ENCODE measurements at regions not wholly inside any gene's neighbourhood (a gene's known extent, or its start where the extent isn't known, plus 50 kb on each side); places are given as distances from the start of the nearest gene placed in this dataset.

DNA sequence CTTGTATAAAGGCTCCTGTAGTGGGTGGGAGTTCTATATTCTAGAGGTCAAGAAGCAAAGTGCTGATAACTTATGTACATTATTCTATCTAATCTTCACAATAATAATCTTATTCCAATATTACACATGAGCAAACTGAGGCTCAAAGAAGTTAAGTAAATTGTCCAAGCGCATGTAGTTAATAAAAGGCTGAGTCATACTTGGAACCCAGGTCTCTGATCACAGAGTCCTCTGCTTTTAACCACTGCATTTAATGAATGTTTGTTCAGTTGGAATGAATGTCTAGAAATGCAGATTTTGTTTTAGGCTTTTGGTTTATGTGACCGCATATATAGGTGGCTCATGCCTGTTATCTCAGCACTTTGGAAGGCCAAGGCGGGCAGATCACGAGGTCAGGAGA is 88.4 kb upstream of the PAQR3 start:
- no peaks in the 10 kb centered on the region for H3K4me1 ChIP-seq (ENCODE audit: insufficient read depth, low read length)
- TF ChIP-seq EZH2 (IDR thresholded peaks at IDR 0.05; ENCODE audit: insufficient read depth, low read length), result no peak
- TF ChIP-seq, protein P1, sequence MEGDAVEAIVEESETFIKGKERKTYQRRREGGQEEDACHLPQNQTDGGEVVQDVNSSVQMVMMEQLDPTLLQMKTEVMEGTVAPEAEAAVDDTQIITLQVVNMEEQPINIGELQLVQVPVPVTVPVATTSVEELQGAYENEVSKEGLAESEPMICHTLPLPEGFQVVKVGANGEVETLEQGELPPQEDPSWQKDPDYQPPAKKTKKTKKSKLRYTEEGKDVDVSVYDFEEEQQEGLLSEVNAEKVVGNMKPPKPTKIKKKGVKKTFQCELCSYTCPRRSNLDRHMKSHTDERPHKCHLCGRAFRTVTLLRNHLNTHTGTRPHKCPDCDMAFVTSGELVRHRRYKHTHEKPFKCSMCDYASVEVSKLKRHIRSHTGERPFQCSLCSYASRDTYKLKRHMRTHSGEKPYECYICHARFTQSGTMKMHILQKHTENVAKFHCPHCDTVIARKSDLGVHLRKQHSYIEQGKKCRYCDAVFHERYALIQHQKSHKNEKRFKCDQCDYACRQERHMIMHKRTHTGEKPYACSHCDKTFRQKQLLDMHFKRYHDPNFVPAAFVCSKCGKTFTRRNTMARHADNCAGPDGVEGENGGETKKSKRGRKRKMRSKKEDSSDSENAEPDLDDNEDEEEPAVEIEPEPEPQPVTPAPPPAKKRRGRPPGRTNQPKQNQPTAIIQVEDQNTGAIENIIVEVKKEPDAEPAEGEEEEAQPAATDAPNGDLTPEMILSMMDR (IDR thresholded peaks at IDR 0.05; ENCODE audit: insufficient read depth, low read depth, low read length), result no peak
- Mint-ChIP-seq H3K27ac (ENCODE audit: unreplicated experiment) (no peak overlapping the region), H3K9me3 (ENCODE audit: unreplicated experiment) (no peaks in the 10 kb centered on the region), H3K27me3 (ENCODE audit: low read depth, unreplicated experiment) (no peaks in the 10 kb centered on the region), H3K4me3 (ENCODE audit: unreplicated experiment) (no peak overlapping the region), H3K4me1 (ENCODE audit: low read depth, unreplicated experiment) (no peaks in the 10 kb centered on the region), H3K36me3 (ENCODE audit: low read depth, unreplicated experiment) (no peaks in the 10 kb centered on the region)
- H4K20me1 ChIP-seq (ENCODE audit: insufficient read depth, low read length), result no peaks in the 10 kb centered on the region
- no peak for FAIRE-seq
- no peak for DNase-seq (ENCODE audit: low read depth)
- H3K27ac ChIP-seq (ENCODE audit: low read depth, low read length), result no peak overlapping the region
- H3K27me3 ChIP-seq (ENCODE audit: insufficient read depth, low read length), result no peaks in the 10 kb centered on the region
- no peaks in the 10 kb centered on the region for H3K36me3 ChIP-seq (ENCODE audit: insufficient read depth, low read length)
- no peaks in the 10 kb centered on the region for H3K79me2 ChIP-seq (ENCODE audit: insufficient read depth, low read length)
- no peak overlapping the region for H3K4me2 ChIP-seq (ENCODE audit: low read length)
- H3K9ac ChIP-seq (ENCODE audit: low read length), result no peak overlapping the region
- no peaks in the 10 kb centered on the region for H3K9me3 ChIP-seq (ENCODE audit: insufficient read depth, low read depth, low read length)
- no peak overlapping the region for H3K4me3 ChIP-seq (ENCODE audit: insufficient read depth, low read depth, low read length)
- H2AFZ ChIP-seq (ENCODE audit: low read depth, low read length), result no peak overlapping the region

DNA sequence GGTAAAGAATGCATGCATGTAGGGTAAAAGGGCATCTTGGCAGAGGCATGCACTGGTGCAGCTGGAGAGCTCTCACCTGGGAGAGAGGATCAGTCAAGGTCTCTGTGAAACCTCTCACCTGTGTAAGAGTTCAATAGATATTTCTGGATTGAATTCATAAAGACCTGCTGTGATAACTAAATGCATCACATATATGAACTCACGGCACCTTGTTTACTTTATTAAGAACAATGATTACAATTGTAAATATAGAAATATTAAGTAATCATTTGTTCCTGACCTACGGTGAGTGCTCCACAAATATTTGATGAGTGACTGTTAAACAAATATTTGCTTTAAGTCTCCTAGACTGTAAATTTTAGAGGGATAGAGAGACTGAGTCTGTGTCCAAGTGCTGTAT is 85.9 kb upstream of the PAQR3 start:
- Histone ChIP-seq H3K4me2 (ENCODE audit: low read length) (no peak overlapping the region), H3K4me1 (ENCODE audit: insufficient read depth, low read length) (no peaks in the 10 kb centered on the region), H3K27me3 (ENCODE audit: insufficient read depth, low read length) (no peaks in the 10 kb centered on the region), H2AFZ (ENCODE audit: low read depth, low read length) (no peak overlapping the region), H3K27ac (ENCODE audit: low read depth, low read length) (no peak overlapping the region), H3K9ac (ENCODE audit: low read length) (no peak overlapping the region), H3K36me3 (ENCODE audit: insufficient read depth, low read length) (no peaks in the 10 kb centered on the region), H3K9me3 (ENCODE audit: insufficient read depth, low read depth, low read length) (no peaks in the 10 kb centered on the region), H4K20me1 (ENCODE audit: insufficient read depth, low read length) (no peaks in the 10 kb centered on the region), H3K79me2 (ENCODE audit: insufficient read depth, low read length) (no peaks in the 10 kb centered on the region), H3K4me3 (ENCODE audit: insufficient read depth, low read depth, low read length) (no peak overlapping the region)
- no peaks in the 10 kb centered on the region for H3K4me1 Mint-ChIP-seq (ENCODE audit: low read depth, unreplicated experiment)
- DNase-seq (ENCODE audit: low read depth) (no peak), FAIRE-seq (no peak)
- H3K36me3 Mint-ChIP-seq (ENCODE audit: low read depth, unreplicated experiment), result no peaks in the 10 kb centered on the region
- H3K4me3 Mint-ChIP-seq (ENCODE audit: unreplicated experiment), result no peak overlapping the region
- H3K9me3 Mint-ChIP-seq (ENCODE audit: unreplicated experiment), result no peaks in the 10 kb centered on the region
- no peaks in the 10 kb centered on the region for H3K27me3 Mint-ChIP-seq (ENCODE audit: low read depth, unreplicated experiment)
- H3K27ac Mint-ChIP-seq (ENCODE audit: unreplicated experiment), result no peak overlapping the region
- TF ChIP-seq, protein P1 (IDR thresholded peaks at IDR 0.05; ENCODE audit: insufficient read depth, low read depth, low read length), result no peak
- no peak for TF ChIP-seq EZH2 (IDR thresholded peaks at IDR 0.05; ENCODE audit: insufficient read depth, low read length)

DNA sequence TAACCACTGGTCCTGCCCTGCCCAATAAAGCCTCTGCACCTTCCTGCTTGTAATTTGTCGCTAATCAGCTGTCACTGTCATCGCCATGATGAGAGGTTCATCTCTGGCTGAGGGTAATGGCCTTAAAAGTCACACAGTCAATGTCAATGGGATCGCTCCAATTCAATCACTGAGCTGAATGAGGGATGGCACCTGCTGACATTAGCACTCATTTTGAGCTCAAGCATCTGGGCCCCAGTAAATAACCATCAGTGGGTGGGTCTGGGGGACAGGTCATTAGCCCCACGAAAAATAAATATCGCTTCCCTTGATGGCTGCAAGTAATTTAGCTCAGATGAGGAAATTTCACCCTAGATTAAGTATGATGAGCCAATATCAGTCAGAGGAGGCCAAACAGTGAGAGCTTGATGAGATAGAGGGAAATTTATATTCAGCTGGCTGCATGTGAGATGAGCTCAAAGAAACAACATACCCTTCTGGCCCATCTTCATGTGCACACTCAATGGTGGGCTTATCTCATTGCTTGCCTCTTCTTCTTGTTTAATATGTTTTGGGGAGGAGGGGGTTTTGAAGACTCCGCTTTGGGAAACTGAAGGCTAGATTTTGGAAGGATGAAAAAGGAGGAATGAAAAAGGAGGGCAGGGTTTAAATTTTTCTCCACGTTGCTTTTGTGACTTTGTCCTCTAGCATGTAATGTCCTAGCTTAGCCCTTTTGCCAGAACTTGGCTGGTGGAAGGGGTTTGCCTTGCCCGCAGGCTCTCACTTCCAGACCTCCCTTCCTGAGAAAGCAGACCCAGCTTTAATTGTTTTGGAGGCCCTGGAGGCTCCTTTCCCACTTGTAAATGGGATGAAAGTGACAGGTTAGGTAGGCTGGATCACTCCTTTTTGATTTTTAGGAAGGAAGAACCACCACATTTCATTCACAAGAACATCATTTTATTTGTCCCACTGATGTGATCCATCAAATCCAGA is 84.8 kb upstream of the PAQR3 start:
- Histone ChIP-seq H3K9me3 (ENCODE audit: insufficient read depth, low read depth, low read length) (no peaks in the 10 kb centered on the region), H4K20me1 (ENCODE audit: insufficient read depth, low read length) (no peaks in the 10 kb centered on the region), H3K79me2 (ENCODE audit: insufficient read depth, low read length) (no peaks in the 10 kb centered on the region), H3K27me3 (ENCODE audit: insufficient read depth, low read length) (no peaks in the 10 kb centered on the region), H2AFZ (ENCODE audit: low read depth, low read length) (no peak overlapping the region), H3K4me2 (ENCODE audit: low read length) (no peak overlapping the region), H3K27ac (ENCODE audit: low read depth, low read length) (no peak overlapping the region), H3K4me3 (ENCODE audit: insufficient read depth, low read depth, low read length) (no peak overlapping the region), H3K4me1 (ENCODE audit: insufficient read depth, low read length) (no peaks in the 10 kb centered on the region), H3K36me3 (ENCODE audit: insufficient read depth, low read length) (no peaks in the 10 kb centered on the region), H3K9ac (ENCODE audit: low read length) (no peak overlapping the region)
- Mint-ChIP-seq H3K4me3 (ENCODE audit: unreplicated experiment) (no peak overlapping the region), H3K27me3 (ENCODE audit: low read depth, unreplicated experiment) (no peaks in the 10 kb centered on the region), H3K27ac (ENCODE audit: unreplicated experiment) (no peak overlapping the region), H3K9me3 (ENCODE audit: unreplicated experiment) (peaks cover under 1% of the 10 kb centered on the region), H3K4me1 (ENCODE audit: low read depth, unreplicated experiment) (no peaks in the 10 kb centered on the region), H3K36me3 (ENCODE audit: low read depth, unreplicated experiment) (no peaks in the 10 kb centered on the region)
- TF ChIP-seq EZH2 (IDR thresholded peaks at IDR 0.05; ENCODE audit: insufficient read depth, low read length), result no peak
- TF ChIP-seq, protein P1 (IDR thresholded peaks at IDR 0.05; ENCODE audit: insufficient read depth, low read depth, low read length), result no peak
- DNase-seq (ENCODE audit: low read depth), result no peak
- no peak for FAIRE-seq

All from astrocyte (in vitro differentiated cells and primary cell).